Ovary (tissue), 7 donors: ENCODE measurements at regions not wholly inside any gene's neighbourhood (a gene's known extent, or its start where the extent isn't known, plus 50 kb on each side); places are given as distances from the start of the nearest gene placed in this dataset.

ENCODE experiments used
- DNase-seq, 5 donors: peaks; one replicate each; pipeline ENCODE4 v3.0.0-alpha.2; 2019 to 2020
- H3K27ac ChIP-seq, 2 donors: fragments of 200-600 bp; one replicate each; pipeline versions ENCODE4 v1.5.1 to v1.8.0; 2019 to 2022
- H3K27me3 ChIP-seq: fragments of 200-600 bp; one replicate; pipeline ENCODE4 v1.8.0; 2022
- H3K36me3 ChIP-seq: fragments of 200-600 bp; sonication (generic); one replicate; pipeline ENCODE4 v1.5.1; 2019
- H3K4me1 ChIP-seq: one replicate; pipeline ENCODE4 v1.8.1; 2013; ENCODE audit warnings: mild to moderate bottlenecking, moderate library complexity; ENCODE audit not compliant: insufficient read depth
- H3K4me3 ChIP-seq: fragments of 200-600 bp; sonication (generic); one replicate; pipeline ENCODE4 v1.5.1; 2017
- H3K9me3 ChIP-seq, 2 donors: fragments of 200-600 bp in 1 of 2; sonication (generic) in 1 of 2; one replicate each; pipeline versions ENCODE4 v1.5.1 to v1.8.1; 2013 to 2019; ENCODE audit warnings: mild to moderate bottlenecking in 1 of 2, moderate library complexity in 1 of 2
- EP300 ChIP-seq: sonication (generic); formaldehyde crosslinking; IDR thresholded peaks from one replicate; pipeline ENCODE4 v1.6.1; 2017; ENCODE audit warnings: antibody characterized with exemption
- POLR2A ChIP-seq: fragments of 450-650 bp; IDR thresholded peaks from one replicate; pipeline ENCODE4 v1.6.1; 2017; ENCODE audit warnings: antibody characterized with exemption, mild to moderate bottlenecking, moderate library complexity
- WGBS, 3 donors: extraction: QIAGEN DNeasy Blood & Tissue Kit in 1 of 3; methylation state at CpG; one replicate each; pipeline versions ENCODE4 v1.1.5 to v1.1.7; 2013 to 2017; 5-methylcytosine and 5-hydroxymethylcytosine counted together
- intact Hi-C, 4 donors: fragments of 100-400 bp; cut with DNase I; formaldehyde crosslinking; loops; one replicate each; pipeline versions ENCODE4 v1.11.0 to v1.15.1; 2022 to 2023
- TF ChIP-seq, protein P1 (sequence below), 3 donors: fragments of 450-650 bp in 2 of 3; fragments of 200-600 bp in 1 of 3; IDR thresholded peaks; one replicate each; pipeline versions ENCODE4 v1.5.1 to v1.8.0; 2016 to 2022; ENCODE audit warnings: antibody characterized with exemption in 3 of 3, mild to moderate bottlenecking in 1 of 3
- donor health status: DM: no; HTN: no; CAD: no; lungs with moderate emphysema.
- donor health status: DM: no; HTN: no; CAD: no.
- donor health status: Bipolar disorder and iron deficiency.
- donor health status: DM: no; HTN: no; CAD: no.
- donor health status: DM: yes; HTN: yes; CAD: no.

DNA sequence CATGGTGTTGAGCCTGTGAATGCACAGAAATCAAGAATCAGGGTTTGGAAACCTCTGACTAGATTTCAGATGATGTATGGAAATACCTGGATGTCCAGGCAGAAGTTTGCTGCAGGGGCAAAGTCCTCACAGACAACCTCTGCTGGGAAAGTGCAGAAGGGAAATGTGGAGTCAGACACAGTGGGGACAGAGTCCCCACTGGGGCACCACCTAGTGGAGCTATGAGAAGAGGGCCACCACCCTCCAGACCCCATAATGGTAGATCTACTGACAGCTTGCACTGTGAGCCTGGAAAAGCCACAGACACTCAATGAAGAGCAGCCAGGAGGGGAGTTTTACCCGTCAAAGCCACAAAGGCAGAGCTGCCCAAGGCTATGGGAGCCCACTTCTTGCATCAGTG, 181.9 kb upstream of the SEMA6A start:
- WGBS, 3 donors = 85 to 94% (median 93%) methylated on average over 1 of the region's 1 CpG
- Histone ChIP-seq H3K4me3 (no peak overlapping the region), H3K27me3 (no peaks in the 10 kb centered on the region), H3K36me3 (no peaks in the 10 kb centered on the region), H3K9me3 (peaks cover 0 to 3% of the 10 kb centered on the region in 2 donors), H3K4me1 (no peaks in the 10 kb centered on the region), H3K27ac (no peak overlapping the region)
- DNase-seq = no peak
- intact Hi-C loops = no loop called here
- TF ChIP-seq EP300 (no peak), POLR2A (no peak)
- TF ChIP-seq, protein P1, sequence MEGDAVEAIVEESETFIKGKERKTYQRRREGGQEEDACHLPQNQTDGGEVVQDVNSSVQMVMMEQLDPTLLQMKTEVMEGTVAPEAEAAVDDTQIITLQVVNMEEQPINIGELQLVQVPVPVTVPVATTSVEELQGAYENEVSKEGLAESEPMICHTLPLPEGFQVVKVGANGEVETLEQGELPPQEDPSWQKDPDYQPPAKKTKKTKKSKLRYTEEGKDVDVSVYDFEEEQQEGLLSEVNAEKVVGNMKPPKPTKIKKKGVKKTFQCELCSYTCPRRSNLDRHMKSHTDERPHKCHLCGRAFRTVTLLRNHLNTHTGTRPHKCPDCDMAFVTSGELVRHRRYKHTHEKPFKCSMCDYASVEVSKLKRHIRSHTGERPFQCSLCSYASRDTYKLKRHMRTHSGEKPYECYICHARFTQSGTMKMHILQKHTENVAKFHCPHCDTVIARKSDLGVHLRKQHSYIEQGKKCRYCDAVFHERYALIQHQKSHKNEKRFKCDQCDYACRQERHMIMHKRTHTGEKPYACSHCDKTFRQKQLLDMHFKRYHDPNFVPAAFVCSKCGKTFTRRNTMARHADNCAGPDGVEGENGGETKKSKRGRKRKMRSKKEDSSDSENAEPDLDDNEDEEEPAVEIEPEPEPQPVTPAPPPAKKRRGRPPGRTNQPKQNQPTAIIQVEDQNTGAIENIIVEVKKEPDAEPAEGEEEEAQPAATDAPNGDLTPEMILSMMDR (IDR thresholded peaks at IDR 0.05) = no peak

DNA sequence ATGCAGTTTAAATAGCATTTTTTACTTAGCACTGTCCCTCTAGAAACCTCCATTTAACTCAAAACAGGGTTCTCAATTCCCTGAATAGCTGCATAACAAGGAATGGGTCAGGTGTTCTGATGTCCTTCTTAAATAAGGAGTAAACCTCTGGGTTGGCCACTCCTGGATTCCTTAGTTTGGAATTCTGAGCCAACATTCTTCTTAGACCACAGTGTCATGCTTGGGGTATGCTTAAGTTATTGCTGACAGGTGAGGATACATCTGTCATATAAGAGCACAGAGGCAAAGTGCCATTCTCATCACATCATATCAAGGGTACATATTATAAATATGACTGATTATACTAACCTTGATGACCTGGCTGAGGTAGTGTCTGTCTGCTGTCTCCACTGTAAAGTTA, 179.9 kb upstream of the SEMA6A start:
- H3K4me3 ChIP-seq = no peak overlapping the region
- no peak overlapping the region for H3K27ac ChIP-seq
- H3K27me3 ChIP-seq = no peaks in the 10 kb centered on the region
- H3K4me1 ChIP-seq = no peaks in the 10 kb centered on the region
- H3K9me3 ChIP-seq = peaks cover 0 to 3% of the 10 kb centered on the region in 2 donors
- intact Hi-C loops = no loop called here
- TF ChIP-seq, protein P1 (IDR thresholded peaks at IDR 0.05) = no peak
- no peak for TF ChIP-seq EP300
- TF ChIP-seq POLR2A = no peak
- H3K36me3 ChIP-seq = no peaks in the 10 kb centered on the region
- no peak for DNase-seq

DNA sequence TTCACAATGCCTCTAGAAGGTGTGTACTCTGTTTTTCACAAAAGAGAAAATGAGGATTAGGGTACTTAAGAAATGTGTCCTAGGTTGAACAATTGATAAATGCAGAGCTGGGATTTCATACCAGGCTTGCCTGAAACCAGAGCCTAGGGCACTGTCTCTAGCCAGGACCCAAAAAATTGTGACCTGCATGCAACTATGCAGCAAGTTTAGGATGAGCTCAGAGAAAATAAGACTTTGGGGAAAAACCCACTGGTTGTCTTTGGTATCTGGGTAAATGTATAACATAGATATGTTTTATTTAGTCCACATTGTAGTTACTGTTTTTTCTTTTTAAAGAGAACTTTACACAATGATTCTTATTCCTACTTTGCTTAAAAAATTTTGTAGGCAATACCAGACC, 177.1 kb upstream of the SEMA6A start:
- intact Hi-C loops = no loop called here
- Histone ChIP-seq H3K27me3 (no peaks in the 10 kb centered on the region), H3K9me3 (peaks cover 0 to 2% of the 10 kb centered on the region in 2 donors), H3K4me3 (no peak overlapping the region), H3K27ac (no peak overlapping the region), H3K36me3 (no peaks in the 10 kb centered on the region), H3K4me1 (no peaks in the 10 kb centered on the region)
- TF ChIP-seq EP300 = no peak
- TF ChIP-seq, protein P1 (IDR thresholded peaks at IDR 0.05) = no peak
- TF ChIP-seq POLR2A = no peak
- DNase-seq = no peak

DNA sequence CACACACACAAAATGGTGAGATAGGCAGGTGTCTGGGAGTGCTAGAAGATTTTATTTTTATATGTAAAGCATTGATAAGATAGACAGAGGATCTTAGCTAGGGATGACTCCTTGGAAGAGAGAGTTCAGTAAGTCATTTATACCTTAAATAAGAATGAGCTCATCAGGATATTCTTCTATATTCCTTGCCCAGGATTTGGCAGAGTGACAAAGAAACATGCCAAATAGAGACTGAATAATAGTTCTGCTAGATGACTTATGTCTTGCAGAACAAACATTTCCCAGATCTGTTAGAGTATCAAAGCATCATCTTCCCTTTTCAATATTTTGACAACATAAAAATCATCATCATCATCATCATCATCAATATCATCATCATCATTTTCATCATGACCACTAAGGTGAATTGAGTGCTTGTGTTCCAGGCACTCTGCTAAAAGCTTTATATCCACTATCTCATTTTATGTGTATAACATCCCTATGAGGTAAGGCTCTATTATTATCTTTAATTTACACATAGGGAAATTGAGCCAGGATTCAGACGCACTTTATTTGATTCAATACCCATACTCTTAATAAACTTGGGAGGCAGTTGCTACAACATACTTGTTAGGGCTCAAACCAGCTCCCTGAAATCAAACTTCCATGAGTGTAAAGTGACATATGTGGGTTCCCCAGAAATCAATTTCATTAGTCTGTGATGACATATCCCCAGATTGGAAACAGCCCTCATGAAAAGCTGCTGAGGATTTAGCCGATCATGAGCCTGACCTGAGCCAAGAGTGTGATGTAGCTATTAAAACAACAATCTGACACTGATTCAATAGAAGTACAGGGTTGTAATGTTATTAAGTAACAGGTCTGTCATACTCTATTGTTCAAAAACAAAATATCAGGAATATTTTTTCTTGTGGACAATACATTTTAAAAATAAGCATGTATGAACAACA, 176.3 kb upstream of the SEMA6A start:
- H3K36me3 ChIP-seq = no peaks in the 10 kb centered on the region
- H3K4me3 ChIP-seq = no peak overlapping the region
- no peaks in the 10 kb centered on the region for H3K27me3 ChIP-seq
- 91 to 97% (median 92%) methylated on average over 2 of the region's 2 CpGs for WGBS, 3 donors
- H3K4me1 ChIP-seq = no peaks in the 10 kb centered on the region
- DNase-seq = no peak
- no peak overlapping the region for H3K27ac ChIP-seq
- intact Hi-C loops = no loop called here
- TF ChIP-seq EP300 (no peak), POLR2A (no peak)
- TF ChIP-seq, protein P1 (IDR thresholded peaks at IDR 0.05) = no peak
- H3K9me3 ChIP-seq = no peaks in the 10 kb centered on the region
